Fibroblast of villous mesenchyme (primary cell): ENCODE measurements at regions not wholly inside any gene's neighbourhood (a gene's known extent, or its start where the extent isn't known, plus 50 kb on each side); places are given as distances from the start of the nearest gene placed in this dataset.

Experiments used
- DNase-seq: peaks from one replicate; pipeline ENCODE4 v3.0.0-alpha.2; 2010; ENCODE audit warnings: low read depth
- H3K4me3 ChIP-seq: 2 replicates; pipeline ENCODE4 v1.5.1; 2011; ENCODE audit warnings: low read depth, mild to moderate bottlenecking, low read length
- TF ChIP-seq, protein P1 (sequence below): IDR thresholded peaks from 2 replicates; pipeline ENCODE4 v1.5.1; 2012; ENCODE audit warnings: low read depth, mild to moderate bottlenecking, low read length; ENCODE audit not compliant: insufficient read depth

DNA sequence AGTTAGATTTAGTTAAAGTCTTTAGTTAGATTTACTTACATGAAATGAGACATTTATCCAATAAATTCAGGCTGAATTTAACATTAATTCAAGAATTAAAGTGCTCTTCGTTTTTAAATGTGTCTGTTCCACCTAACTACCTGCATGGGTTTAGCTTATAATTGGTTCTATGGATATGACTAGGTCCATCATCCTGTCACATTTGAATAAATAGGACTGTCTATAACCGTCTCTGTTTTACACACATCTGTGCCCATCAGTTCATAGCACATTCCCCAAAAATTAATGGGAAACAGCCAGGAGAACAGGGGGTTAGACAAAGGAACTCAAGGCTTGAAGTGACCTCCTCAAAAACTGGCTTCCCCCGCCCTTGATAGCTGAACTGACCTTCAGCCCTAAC is 219.6 kb downstream of the MRPL39 start:
- DNase-seq = no peak
- TF ChIP-seq, protein P1, sequence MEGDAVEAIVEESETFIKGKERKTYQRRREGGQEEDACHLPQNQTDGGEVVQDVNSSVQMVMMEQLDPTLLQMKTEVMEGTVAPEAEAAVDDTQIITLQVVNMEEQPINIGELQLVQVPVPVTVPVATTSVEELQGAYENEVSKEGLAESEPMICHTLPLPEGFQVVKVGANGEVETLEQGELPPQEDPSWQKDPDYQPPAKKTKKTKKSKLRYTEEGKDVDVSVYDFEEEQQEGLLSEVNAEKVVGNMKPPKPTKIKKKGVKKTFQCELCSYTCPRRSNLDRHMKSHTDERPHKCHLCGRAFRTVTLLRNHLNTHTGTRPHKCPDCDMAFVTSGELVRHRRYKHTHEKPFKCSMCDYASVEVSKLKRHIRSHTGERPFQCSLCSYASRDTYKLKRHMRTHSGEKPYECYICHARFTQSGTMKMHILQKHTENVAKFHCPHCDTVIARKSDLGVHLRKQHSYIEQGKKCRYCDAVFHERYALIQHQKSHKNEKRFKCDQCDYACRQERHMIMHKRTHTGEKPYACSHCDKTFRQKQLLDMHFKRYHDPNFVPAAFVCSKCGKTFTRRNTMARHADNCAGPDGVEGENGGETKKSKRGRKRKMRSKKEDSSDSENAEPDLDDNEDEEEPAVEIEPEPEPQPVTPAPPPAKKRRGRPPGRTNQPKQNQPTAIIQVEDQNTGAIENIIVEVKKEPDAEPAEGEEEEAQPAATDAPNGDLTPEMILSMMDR = no peak
- no peak overlapping the region for H3K4me3 ChIP-seq

DNA sequence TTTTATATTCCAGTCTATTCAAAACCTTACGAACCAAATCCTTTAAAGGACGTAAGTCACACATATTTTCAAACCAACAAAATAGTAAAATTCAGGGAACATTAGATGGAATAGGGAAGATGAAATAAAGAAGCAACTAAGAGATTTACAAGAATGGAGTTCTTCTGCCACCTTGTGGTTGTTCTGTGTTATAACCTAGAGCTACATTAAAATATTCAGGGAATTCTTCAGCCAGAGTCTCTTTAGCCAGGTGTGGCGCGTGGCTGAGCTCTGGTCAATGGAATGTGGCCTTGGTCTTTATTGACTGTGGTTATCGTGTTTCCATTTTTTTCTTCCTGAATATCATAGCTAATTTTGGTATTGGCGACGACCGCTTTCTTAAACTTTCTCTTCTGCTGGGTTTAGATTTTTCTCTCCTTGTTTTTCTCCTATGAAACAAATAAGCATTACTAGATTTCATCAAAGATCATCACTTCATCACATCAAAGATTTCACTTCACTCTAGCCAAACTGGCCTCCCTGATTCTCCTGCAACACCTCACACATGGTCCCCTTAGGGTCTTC is 221.3 kb downstream of the MRPL39 start:
- peak; percentile 58 for DNase-seq
- TF ChIP-seq, protein P1 = peak; percentile 68
- H3K4me3 ChIP-seq = no peak overlapping the region

DNA sequence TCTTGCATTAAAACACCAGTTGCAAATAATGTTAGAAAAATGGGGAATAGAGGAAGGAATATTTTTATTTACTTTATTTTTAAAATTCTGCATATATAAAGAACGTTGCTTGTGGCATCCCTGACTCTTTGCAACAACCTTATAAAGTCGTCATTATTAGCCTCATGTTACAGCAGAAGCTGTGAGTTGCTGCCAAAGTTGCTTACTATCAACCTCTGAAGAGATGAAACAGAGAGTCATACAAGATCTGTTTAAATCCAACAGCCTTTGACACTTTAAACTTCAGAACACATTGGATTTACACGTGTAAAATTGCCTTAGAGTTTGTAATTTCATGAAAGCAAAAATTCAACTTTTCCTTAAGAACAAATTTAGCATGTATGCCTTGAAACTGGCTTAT is 221.9 kb downstream of the MRPL39 start:
- DNase-seq = no peak
- H3K4me3 ChIP-seq = no peak overlapping the region
- TF ChIP-seq, protein P1 = no peak

DNA sequence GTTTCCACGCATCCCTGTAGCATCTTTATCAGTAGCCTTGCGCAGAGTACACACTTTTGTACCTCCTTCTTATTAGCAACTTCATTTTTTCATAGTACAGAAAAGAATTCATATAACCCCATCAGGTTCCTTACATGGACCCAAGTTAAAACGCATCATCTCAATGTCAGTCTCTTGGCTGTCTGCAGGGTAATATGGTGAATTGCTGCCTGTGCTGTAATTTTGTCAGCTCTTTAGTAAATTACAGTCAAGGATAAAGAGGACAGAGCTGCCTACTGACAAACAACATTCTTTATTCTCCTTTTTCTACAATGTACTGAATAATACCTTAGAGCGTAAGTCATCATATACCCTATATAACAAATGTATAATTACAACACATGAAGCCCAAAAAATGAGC is 222.5 kb downstream of the MRPL39 start:
- no peak overlapping the region for H3K4me3 ChIP-seq
- DNase-seq = no peak
- TF ChIP-seq, protein P1 = no peak

DNA sequence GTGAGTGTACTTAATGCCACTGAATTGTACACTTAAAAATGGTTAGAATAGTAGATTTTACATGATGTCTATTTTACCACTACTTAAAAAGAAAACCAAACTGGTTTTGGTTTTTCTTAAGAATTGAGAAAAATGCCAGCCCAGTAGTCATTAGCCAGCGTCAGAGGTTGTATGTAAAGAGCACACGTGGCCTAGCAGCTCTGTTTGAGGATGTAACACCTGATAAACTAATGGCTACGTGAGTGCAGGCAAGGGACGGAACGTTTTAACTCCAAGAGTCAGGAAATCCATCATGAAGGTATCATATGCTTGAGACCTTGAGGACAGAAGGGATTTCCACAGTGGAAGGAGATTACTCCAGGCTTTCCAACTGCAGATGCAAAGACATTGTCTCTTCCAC is 223.7 kb downstream of the MRPL39 start:
- TF ChIP-seq, protein P1 = no peak
- DNase-seq = no peak
- no peak overlapping the region for H3K4me3 ChIP-seq

DNA sequence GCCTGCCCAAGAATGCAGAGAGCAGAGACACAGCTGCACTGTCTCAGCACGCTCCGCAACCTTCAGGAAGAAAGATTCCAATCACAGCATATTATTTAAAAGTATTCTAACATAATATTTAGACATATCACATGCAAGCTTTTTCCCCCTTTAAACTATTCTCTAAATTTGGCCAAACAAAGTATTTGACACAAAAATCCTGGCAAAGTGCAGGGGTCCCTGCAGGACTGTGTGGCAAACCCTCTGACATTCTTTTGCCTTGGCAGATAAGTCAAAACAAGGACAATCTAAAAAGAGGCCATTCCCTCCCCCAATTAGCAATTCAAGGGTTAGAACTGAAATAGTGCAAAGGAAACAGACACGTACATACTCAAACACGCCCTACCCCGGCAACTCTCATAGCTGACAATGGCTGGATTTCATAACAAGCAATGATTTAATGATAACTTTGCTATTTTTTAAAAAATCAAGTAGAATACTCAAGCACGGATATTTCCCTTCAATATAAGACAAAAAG is 225.3 kb downstream of the MRPL39 start:
- DNase-seq = no peak
- TF ChIP-seq, protein P1 = no peak
- H3K4me3 ChIP-seq = no peak overlapping the region

DNA sequence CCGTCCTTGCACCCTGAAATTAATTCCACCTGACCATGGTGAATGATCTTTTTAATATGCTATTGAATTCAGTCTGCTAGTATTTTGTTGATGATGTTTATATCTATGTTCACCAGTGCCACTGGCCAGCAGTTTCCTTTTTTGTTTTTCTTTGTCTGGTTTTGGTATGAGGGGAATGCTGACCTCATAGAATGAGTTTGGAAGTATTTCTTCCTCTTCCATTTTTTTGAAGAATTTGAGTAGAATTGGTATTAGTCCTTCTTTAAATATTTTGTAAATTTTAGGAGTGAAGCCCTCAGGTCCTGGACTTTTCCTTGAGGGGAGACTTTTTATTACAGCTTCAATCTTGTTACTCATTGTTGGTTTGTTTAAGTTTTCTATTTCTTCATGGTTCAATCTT is 231.6 kb downstream of the MRPL39 start:
- TF ChIP-seq, protein P1 = no peak
- no peak for DNase-seq
- no peak overlapping the region for H3K4me3 ChIP-seq
